ENCODE measurements at regions not wholly inside any gene's neighbourhood (a gene's known extent, or its start where the extent isn't known, plus 50 kb on each side); places are given as distances from the start of the nearest gene placed in this dataset.

GRCh38 chr7:98755138-98755898, 114.5 kb downstream of the TMEM130 start:
- no peak overlapping the region for H3K27ac ChIP-seq
- peak in 1 of 4 donors; percentile 49 for DNase-seq
- intact Hi-C loops (cut with DNase I): no loop called here
- H3K36me3 ChIP-seq: no peaks in the 10 kb centered on the region
- H3K4me1 ChIP-seq: no peaks in the 10 kb centered on the region
- no peak for TF ChIP-seq CTCF (IDR thresholded peaks at IDR 0.05)
- H3K4me3 ChIP-seq: no peak overlapping the region
- ATAC-seq: no peak
- H3K27me3 ChIP-seq: peaks cover 0 to 23% of the 10 kb centered on the region in 2 donors
- H3K9me3 ChIP-seq: no peaks in the 10 kb centered on the region

- Histone ChIP-seq H3K4me3 (no peak overlapping the region), H3K9me3 (no peaks in the 10 kb centered on the region), H3K4me1 (no peaks in the 10 kb centered on the region), H3K27ac (no peak overlapping the region), H3K27me3 (peaks cover 0 to 47% of the 10 kb centered on the region in 2 donors), H3K36me3 (no peaks in the 10 kb centered on the region)
- DNase-seq: peak in 1 of 4 donors; percentile 4
- ATAC-seq: no peak
- intact Hi-C loops (cut with DNase I): no loop called here
- TF ChIP-seq CTCF (IDR thresholded peaks at IDR 0.05): no peak
Observed at GRCh38 chr7:98758157-98758556, 111.7 kb downstream of the TMEM130 start.

- Histone ChIP-seq H3K4me3 (no peak overlapping the region), H3K27ac (no peak overlapping the region), H3K36me3 (no peaks in the 10 kb centered on the region), H3K27me3 (peaks cover 0 to 44% of the 10 kb centered on the region in 2 donors), H3K9me3 (no peaks in the 10 kb centered on the region), H3K4me1 (no peaks in the 10 kb centered on the region)
- intact Hi-C loops (cut with DNase I): no loop called here
- peak in 1 of 4 donors; percentile 42 for DNase-seq
- no peak for ATAC-seq
- TF ChIP-seq CTCF (IDR thresholded peaks at IDR 0.05): no peak
Observed at GRCh38 chr7:98760201-98760651, 109.6 kb downstream of the TMEM130 start.

GRCh38 chr7:98761225-98761624, 108.6 kb downstream of the TMEM130 start:
- no peak for ATAC-seq
- no peak overlapping the region for H3K4me3 ChIP-seq
- no peak for TF ChIP-seq CTCF (IDR thresholded peaks at IDR 0.05)
- H3K27me3 ChIP-seq: peaks cover 0 to 34% of the 10 kb centered on the region in 2 donors
- no peak overlapping the region for H3K27ac ChIP-seq
- intact Hi-C loops (cut with DNase I): no loop called here
- peak in 1 of 4 donors; percentile 17 for DNase-seq
- H3K9me3 ChIP-seq: no peaks in the 10 kb centered on the region
- H3K4me1 ChIP-seq: no peaks in the 10 kb centered on the region
- H3K36me3 ChIP-seq: no peaks in the 10 kb centered on the region

- Histone ChIP-seq H3K36me3 (no peaks in the 10 kb centered on the region), H3K9me3 (no peaks in the 10 kb centered on the region), H3K27ac (no peak overlapping the region), H3K4me3 (no peak overlapping the region), H3K4me1 (no peaks in the 10 kb centered on the region), H3K27me3 (peaks cover 0 to 25% of the 10 kb centered on the region in 2 donors)
- intact Hi-C loops (cut with DNase I): no loop called here
- no peak for ATAC-seq
- TF ChIP-seq CTCF (IDR thresholded peaks at IDR 0.05): no peak
- DNase-seq: no peak
Observed at GRCh38 chr7:98762620-98763019, 107.2 kb downstream of the TMEM130 start.
